ENCODE measurements at regions not wholly inside any gene's neighbourhood (a gene's known extent, or its start where the extent isn't known, plus 50 kb on each side); places are given as distances from the start of the nearest gene placed in this dataset.

- DNase-seq, result no peak
Observed at GRCh38 chr4:129422277-129422676, 326.3 kb downstream of the C4orf33 start.

- DNase-seq, result no peak
Observed at GRCh38 chr4:129428454-129428853, 332.5 kb downstream of the C4orf33 start.

- DNase-seq, result no peak
Observed at GRCh38 chr4:129429581-129430320, 333.8 kb downstream of the C4orf33 start.

GRCh38 chr4:129437347-129437746 is 341.4 kb downstream of the C4orf33 start:
- no peak for DNase-seq

- no peak for DNase-seq
Observed at GRCh38 chr4:129438456-129438981, 342.6 kb downstream of the C4orf33 start.

GRCh38 chr4:129446074-129446473 is 350.1 kb downstream of the C4orf33 start:
- no peak for DNase-seq

GRCh38 chr4:129453524-129454200 is 357.7 kb downstream of the C4orf33 start:
- DNase-seq, result no peak

GRCh38 chr4:129455482-129455881 is 359.5 kb downstream of the C4orf33 start:
- no peak for DNase-seq

- no peak for DNase-seq
Observed at GRCh38 chr4:129468624-129469023, 372.7 kb downstream of the C4orf33 start.

GRCh38 chr4:129474698-129475097 is 378.7 kb downstream of the C4orf33 start:
- no peak for DNase-seq

- DNase-seq, result no peak
Observed at GRCh38 chr4:129481107-129481506, 385.2 kb downstream of the C4orf33 start.

- no peak for DNase-seq
Observed at GRCh38 chr4:129488427-129488826, 392.5 kb downstream of the C4orf33 start.

GRCh38 chr4:129490516-129490915 is 394.6 kb downstream of the C4orf33 start:
- DNase-seq, result no peak

GRCh38 chr4:129498626-129499025 is 402.7 kb downstream of the C4orf33 start:
- no peak for DNase-seq

GRCh38 chr4:129514852-129515251 is 418.9 kb downstream of the C4orf33 start:
- DNase-seq, result no peak

GRCh38 chr4:129515356-129515755 is 419.4 kb downstream of the C4orf33 start:
- no peak for DNase-seq

- DNase-seq, result no peak
Observed at GRCh38 chr4:129526812-129527211, 430.9 kb downstream of the C4orf33 start.

GRCh38 chr4:129531253-129531652 is 435.3 kb downstream of the C4orf33 start:
- no peak for DNase-seq

GRCh38 chr4:129532573-129532972 is 436.6 kb downstream of the C4orf33 start:
- no peak for DNase-seq

- DNase-seq, result no peak
Observed at GRCh38 chr4:129543299-129543698, 447.3 kb downstream of the C4orf33 start.

- DNase-seq, result no peak
Observed at GRCh38 chr4:129545599-129546278, 449.8 kb downstream of the C4orf33 start.

- no peak for DNase-seq
Observed at GRCh38 chr4:129546531-129546930, 450.6 kb downstream of the C4orf33 start.

GRCh38 chr4:129550281-129550785 is 454.4 kb downstream of the C4orf33 start:
- no peak for DNase-seq

- no peak for DNase-seq
Observed at GRCh38 chr4:129561280-129561679, 465.3 kb downstream of the C4orf33 start.

Measured in stimulated activated naive CD4-positive, alpha-beta T cell treated with Interleukin-2 at 50 U/mL for 16 hours (primary cell).